Hepatic stellate cell (primary cell): ENCODE measurements at regions not wholly inside any gene's neighbourhood (a gene's known extent, or its start where the extent isn't known, plus 50 kb on each side); places are given as distances from the start of the nearest gene placed in this dataset.
"Not testable (repeated sequence)": the region's sequence is repeated elsewhere in the genome, so short reads cannot be mapped to it uniquely, and the experiment has no call there.

ENCODE experiments used
- DNase-seq: peaks from one replicate; pipeline ENCODE4 v3.0.0; 2011; ENCODE audit warnings: low spot score

DNA sequence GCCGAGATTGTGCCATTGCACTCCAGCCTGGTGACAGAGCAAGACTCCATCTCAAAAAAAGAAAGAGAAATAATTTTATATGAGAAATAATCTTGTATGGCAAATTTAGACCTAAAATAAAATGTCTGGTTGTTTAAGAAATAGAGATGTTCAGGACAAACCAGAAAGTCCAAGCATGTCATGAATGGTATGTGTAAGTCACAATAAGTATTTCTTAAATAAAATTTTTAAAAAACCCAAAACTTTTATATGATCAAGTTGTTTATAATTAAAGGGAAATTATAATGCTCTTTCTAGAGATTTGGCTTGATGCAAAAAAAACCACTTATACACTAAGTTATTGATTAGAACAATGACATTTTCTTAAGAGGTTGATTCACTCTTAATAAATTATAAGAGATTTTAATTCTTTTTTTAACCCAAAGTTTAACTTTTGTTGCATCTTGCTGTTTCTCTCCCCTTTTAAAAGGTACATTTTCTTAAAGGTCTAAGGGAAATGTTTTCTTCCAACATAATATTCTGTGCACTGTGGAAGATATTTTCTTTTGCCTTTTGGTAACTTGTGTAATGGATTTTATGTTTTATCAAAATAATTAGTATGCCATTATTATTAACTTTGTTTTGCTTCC is 105.7 kb downstream of the RTP4 start:
- no peak for DNase-seq

DNA sequence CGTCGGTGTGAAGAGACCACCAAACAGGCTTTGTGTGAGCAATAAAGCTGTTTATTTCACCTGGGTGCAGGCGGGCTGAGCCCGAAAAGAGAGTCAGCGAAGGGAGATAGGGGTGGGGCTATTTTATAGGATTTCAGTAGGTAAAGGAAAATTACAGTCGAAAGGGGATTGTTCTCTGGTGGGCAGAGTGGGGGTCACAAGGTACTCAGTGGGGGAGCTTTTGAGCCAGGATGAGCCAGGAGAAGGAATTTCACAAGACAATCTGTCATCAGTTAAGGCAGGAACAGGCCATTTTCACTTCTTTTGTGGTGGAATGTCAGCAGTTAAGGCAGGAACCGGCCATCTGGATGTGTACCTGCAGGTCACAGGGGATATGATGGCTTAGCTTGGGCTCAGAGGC is 98.1 kb downstream of the RTP4 start:
- DNase-seq: not testable (repeated sequence)

DNA sequence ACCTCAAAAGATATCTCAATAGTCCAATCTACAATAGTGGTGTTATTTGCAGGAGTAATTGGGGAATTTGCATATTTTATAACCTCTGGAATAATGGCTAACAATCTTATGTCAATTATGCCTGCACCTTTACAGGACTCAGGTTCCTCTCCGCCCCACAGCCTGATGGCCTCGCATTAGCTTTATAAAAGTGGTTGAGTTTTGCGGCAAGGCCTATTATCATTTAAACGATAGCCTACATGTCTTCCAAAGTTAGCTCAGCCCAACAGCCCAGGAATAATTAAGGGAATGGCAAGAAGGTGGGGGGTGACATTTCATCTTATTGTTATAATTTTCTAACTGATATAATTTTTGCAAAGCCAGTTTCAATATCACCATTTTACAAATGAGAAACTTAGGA is 97.3 kb downstream of the RTP4 start:
- no peak for DNase-seq

DNA sequence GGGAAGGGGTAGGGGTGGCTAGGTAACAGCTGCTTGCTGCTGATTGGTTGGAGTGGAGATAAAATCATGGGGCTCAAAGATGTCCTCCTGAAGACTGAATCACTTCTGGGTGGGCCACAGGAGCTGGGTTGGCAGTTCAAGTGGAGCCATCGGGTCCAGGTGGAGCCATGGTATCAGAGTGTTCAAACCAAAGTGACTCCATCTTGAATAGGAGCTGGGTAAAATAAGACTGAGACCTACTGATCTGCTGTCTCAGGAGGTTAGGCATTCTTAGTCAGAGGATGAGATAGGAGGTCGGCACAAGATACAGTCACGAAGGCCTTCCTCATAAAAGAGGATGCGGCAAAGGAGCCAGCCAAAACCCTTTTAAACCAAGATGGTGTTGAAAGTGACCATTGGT is 96.5 kb downstream of the RTP4 start:
- DNase-seq: no peak

DNA sequence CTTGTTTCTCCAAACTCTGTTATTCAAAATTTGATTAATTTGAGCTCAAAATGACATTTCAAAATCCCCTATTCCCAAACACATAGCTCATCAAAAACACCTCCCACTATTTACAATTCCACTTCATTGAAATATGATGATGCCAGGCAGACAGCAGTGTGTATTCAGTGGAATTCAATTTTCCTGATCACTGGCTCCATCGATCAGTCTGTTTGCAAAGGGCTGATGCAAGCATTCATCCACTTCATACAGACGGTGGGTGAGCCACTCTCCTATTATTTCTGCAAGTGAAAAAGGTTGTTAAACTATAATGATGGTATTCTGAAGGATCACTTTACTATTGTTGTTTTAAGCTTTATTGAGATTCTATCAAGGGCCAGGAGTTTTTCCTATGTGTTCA is 90.7 kb downstream of the RTP4 start:
- no peak for DNase-seq

DNA sequence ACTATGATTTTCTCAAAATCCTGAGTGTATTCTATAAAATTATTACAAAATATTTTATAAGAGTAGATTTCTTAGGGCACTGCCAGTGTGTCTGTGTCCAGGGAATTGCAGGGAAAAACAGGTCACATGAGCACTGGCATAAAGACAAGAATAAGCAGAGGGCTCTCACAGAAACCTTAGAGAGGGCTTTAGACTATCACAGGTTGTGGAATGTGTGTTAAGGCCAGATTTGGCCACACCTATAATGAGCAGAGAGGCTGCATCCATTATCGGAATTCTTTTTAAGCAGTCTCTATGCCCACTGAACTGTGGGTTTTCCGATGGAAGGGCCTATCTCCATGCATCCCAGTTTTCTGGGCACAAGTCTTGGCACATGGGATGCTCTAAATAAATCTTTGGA is 90.2 kb downstream of the RTP4 start:
- no peak for DNase-seq

DNA sequence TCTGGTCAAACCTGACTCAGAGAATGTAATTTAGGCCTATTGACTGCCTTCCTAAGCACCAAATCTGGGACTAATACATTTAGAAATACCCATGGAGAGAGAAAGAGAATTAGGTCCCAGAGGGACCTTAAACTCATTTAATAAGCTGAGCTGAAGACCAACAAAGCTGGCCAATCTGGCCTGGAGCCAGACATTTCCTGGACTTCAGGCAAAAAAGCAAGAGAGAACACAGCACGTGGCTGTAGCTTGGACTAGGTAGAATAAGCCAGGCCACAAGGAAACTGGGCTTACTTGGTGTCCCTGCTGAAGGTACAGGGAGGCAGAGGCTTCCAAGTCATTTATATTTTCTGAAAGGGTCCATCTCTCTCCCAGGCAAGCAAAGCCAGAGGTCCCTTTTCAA is 88.1 kb downstream of the RTP4 start:
- DNase-seq: no peak

DNA sequence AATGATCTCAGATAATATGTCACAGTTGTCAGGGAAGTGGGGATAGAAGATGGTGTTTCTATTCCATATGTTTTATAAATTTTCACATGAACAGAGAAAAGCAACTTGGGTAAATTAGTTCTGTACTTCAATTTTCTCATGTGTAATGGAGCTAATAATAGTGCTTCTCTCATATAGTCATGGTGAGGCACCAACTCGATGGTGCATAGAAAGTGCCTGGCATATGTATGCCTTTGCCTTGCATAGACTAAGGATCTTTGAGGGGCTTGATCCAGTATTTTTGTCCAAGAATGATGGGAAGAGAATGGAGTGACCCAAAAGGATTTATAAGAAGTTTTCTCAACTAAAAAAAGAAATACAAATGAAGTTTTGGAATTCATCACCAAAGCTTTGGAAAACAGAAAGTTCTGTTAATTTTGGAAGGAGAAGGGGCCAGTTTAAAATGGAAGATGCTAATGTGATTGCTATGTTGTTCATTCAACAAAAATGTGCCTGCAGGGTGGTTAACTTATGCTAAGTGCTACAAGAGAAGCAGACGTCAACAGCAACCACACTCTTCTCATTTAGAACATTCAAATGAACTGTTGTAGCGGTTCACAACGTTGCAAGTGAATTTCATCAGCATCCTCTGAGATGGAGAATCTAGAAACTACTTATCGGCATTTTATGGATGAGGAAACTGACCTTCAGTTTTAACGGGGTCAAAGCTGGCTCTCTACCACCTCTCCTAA is 86.1 kb downstream of the RTP4 start:
- DNase-seq: no peak

DNA sequence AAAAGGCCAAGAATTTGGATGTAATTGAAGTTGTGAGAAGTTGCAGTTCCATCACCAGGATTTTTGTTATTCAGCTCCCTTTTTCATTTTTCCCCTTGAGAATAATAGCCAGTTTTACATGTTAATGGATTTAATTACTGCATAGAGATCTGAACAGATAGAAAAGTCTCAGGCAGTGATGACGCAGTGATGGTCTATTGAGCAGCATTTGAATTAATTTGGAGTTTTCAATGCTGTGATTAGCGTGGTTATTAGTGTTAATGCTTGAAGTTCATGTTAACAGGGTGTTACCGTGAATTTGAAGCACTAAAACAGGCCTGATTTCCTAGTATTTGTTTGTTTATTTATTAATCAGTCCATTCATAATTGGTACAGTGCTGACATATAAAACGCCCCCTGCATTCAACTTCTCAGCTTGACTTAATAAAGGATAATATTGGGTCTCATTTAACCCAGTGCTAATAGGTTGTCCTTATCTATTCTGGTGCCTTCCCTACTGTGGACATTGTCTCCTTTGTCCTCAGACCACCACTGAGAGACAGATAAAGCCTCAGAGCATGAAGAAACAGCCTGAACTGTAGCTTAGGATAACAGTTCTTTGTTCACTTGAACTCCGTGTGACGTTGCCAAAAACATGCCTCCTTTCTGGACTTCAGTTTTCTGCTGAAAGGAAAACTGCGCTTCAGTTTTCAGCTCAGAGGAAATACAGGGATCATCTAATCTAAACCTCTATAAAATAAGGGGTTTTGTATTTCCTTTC is 82.4 kb downstream of the RTP4 start:
- DNase-seq: no peak

DNA sequence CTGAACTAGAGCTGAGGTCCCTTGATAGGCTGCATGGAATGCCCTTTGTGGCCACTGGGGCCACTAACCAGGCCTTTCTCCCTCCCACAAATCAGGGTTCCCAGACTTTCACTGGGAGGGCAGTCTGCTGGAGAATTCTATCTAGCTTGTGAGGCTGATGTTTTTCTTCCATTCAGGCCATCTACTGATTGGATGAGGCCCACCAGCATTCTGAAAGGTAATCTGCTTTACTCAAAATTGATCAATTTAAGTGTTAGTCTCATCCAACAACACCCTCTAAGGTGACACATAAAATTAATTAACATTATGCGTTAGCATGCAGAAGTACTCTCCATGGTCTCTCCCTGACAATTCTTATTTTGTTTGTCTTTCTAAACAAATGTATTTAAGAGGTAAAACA is 80.5 kb downstream of the RTP4 start:
- DNase-seq: no peak

DNA sequence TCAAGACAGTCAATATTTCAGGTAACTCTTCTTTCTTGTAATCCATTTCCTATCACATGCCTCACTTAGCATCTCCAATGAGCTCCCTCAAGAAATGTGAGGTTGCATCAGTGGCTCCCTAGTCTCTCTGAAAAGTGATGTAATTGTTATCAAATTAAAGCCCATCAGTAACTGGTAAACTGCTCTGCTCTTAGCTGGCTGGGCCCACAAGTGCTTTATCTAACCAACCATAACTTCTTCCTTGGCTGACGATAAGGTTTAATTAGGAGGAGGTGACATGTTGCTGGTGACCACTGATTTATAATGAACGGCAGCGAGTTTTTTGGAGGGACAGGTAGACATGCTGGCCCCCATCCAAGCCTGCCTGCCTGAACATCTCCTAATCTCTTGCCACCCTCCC is 79.6 kb downstream of the RTP4 start:
- no peak for DNase-seq

DNA sequence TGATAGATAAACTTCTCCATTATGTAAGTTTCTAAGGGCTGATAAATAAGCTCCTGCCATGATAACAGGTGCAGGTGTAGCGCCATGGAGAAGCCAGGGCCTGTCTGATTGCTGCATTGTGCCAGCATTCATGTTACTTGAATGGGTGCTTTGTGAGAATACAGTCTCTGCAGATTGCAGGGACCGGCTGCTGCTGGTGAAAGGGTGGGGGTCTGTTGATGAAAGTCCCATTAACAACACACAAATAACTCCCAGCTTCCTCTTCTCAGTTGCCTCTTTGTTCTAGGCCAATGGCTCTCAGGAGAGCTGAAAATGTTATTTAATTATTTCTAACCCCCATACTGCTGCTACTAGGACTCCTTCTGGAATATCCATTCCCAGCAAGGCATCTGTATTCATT is 77.2 kb downstream of the RTP4 start:
- no peak for DNase-seq

DNA sequence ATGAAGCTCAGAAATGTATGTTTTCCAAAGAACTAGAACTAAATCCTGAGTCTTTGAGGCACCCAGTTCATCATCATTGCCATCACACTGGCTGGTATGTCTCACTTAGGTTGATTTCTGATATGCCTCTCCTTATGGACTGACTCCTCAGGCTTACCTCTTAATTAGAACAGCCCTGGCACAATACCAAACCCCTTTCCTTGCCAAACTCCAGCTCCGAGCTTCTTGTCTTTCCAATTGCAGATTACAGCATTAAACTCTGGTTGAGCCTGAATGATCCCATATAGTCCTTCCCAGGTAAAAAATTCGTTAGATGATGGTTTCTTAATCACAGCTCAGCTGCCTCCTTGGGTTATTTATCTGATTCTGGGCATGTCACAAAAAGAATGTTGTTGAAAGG is 66.3 kb downstream of the RTP4 start:
- DNase-seq: no peak

DNA sequence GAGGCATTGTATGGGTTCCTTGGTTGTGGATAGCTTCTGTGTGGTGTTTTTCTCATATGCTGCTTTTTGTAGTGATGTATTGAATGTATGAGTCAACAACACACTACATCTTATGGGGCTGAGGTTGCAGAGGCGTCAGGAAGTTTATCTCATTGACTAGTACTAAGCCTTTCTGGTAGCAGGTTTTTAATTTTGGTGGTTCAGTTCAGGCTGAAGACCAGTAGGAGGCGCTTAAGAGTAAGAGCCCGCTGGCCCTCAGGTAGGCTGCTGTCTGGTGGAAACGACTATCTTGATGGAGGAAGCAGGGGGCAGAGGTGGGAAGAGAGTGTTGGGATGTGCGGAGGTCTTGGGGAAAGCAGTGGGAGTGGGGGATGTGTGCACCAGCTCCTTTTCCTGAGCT is 62.4 kb downstream of the RTP4 start:
- DNase-seq: no peak
